ENCODE measurements at regions not wholly inside any gene's neighbourhood (a gene's known extent, or its start where the extent isn't known, plus 50 kb on each side); places are given as distances from the start of the nearest gene placed in this dataset.
"Not testable (repeated sequence)": the region's sequence is repeated elsewhere in the genome, so short reads cannot be mapped to it uniquely, and the experiment has no call there.

DNA sequence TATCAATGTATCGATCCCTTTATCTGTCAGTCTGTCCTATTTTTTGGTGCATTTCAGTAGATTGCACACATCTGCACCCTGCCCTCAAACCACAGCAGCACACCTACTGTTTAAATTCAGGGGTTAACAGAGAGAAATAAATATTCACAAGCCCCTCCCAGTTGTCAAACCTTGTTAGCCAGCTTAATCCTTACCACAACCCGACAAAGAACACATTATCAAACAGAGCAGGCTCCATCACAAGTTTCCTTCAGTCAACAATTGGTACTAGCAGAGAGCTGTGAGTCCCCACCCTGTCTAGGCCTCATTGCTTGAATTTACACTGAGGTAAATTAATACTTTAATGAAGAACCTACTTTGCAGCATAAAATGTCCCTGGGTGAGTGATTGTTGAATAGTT lies 249.8 kb downstream of the FNDC1 start:
- no peak for ATAC-seq
- H3K9me3 ChIP-seq: peaks cover 7% of the 10 kb centered on the region

GRCh38 chr6:159416891-159417560 lies 247.8 kb downstream of the FNDC1 start:
- TF ChIP-seq, protein P1, sequence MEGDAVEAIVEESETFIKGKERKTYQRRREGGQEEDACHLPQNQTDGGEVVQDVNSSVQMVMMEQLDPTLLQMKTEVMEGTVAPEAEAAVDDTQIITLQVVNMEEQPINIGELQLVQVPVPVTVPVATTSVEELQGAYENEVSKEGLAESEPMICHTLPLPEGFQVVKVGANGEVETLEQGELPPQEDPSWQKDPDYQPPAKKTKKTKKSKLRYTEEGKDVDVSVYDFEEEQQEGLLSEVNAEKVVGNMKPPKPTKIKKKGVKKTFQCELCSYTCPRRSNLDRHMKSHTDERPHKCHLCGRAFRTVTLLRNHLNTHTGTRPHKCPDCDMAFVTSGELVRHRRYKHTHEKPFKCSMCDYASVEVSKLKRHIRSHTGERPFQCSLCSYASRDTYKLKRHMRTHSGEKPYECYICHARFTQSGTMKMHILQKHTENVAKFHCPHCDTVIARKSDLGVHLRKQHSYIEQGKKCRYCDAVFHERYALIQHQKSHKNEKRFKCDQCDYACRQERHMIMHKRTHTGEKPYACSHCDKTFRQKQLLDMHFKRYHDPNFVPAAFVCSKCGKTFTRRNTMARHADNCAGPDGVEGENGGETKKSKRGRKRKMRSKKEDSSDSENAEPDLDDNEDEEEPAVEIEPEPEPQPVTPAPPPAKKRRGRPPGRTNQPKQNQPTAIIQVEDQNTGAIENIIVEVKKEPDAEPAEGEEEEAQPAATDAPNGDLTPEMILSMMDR (IDR thresholded peaks at IDR 0.05): no peak
- no peaks in the 10 kb centered on the region for H3K36me3 ChIP-seq
- intact Hi-C loops (cut with DNase I): no loop called here
- H3K4me1 ChIP-seq: no peaks in the 10 kb centered on the region
- no peak overlapping the region for H3K4me3 ChIP-seq
- ATAC-seq (no peak), DNase-seq (no peak)
- H3K9me3 ChIP-seq: peaks cover 7% of the 10 kb centered on the region
- H3K27me3 ChIP-seq: no peaks in the 10 kb centered on the region
- no peak overlapping the region for H3K27ac ChIP-seq

More for the DNA sequence above, 249.8 kb downstream of the FNDC1 start:
- TF ChIP-seq, protein P1 (IDR thresholded peaks at IDR 0.05): no peak
- Histone ChIP-seq H3K4me3 (no peak overlapping the region), H3K36me3 (no peaks in the 10 kb centered on the region), H3K27me3 (no peaks in the 10 kb centered on the region), H3K27ac (no peak overlapping the region), H3K4me1 (no peaks in the 10 kb centered on the region)
- intact Hi-C loops (cut with DNase I): no loop called here
- no peak for DNase-seq

- DNase-seq: no peak
- TF ChIP-seq, protein P1 (IDR thresholded peaks at IDR 0.05): no peak
- no peaks in the 10 kb centered on the region for H3K36me3 ChIP-seq
Observed at GRCh38 chr6:159415540-159415939, 246.3 kb downstream of the FNDC1 start.

GRCh38 chr6:159414711-159415110 lies 245.5 kb downstream of the FNDC1 start:
- TF ChIP-seq, protein P1 (IDR thresholded peaks at IDR 0.05): no peak
- no peak for DNase-seq
- H3K4me1 ChIP-seq: no peaks in the 10 kb centered on the region
- H3K36me3 ChIP-seq: no peaks in the 10 kb centered on the region
- peaks cover 7% of the 10 kb centered on the region for H3K9me3 ChIP-seq
- intact Hi-C loops (cut with DNase I): no loop called here
- H3K27ac ChIP-seq: no peak overlapping the region
- no peak overlapping the region for H3K4me3 ChIP-seq
- no peaks in the 10 kb centered on the region for H3K27me3 ChIP-seq
- ATAC-seq: no peak

More at GRCh38 chr6:159415540-159415939, 246.3 kb downstream of the FNDC1 start:
- Histone ChIP-seq H3K27ac (no peak overlapping the region), H3K4me3 (no peak overlapping the region), H3K4me1 (no peaks in the 10 kb centered on the region), H3K9me3 (peaks cover 7% of the 10 kb centered on the region), H3K27me3 (no peaks in the 10 kb centered on the region)
- intact Hi-C loops (cut with DNase I): no loop called here
- ATAC-seq: no peak

DNA sequence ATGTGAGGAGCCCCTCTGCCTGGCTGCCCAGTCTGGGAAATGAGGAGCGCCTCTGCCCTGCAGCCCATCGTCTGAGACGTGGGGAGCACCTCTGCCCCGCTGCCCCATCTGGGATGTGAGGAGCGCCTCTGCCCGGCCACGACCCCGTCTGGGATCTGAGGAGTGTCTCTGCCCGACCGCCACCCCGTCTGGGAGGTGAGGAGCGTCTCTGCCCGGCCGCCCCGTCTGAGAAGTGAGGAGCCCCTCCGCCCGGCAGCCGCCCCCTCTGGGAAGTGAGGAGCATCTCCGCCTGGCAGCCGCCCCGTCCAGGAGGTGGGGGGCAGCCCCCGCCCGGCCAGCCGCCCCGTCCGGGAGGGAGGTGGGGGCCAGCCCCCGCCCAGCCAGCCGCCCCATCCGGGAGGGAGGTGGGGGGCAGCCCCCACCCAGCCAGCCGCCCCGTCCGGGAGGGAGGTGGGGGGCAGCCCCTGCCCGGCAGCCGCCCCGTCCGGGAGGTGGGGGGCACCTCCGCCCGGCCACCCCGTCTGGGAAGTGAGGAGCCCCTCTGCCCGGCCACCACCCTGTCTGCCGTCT lies 238.1 kb downstream of the FNDC1 start:
- ATAC-seq; H3K36me3 ChIP-seq; H3K4me3 ChIP-seq; intact Hi-C loops (cut with DNase I); H3K27me3 ChIP-seq; H3K9me3 ChIP-seq; DNase-seq; H3K4me1 ChIP-seq; H3K27ac ChIP-seq: not testable (repeated sequence)

DNA sequence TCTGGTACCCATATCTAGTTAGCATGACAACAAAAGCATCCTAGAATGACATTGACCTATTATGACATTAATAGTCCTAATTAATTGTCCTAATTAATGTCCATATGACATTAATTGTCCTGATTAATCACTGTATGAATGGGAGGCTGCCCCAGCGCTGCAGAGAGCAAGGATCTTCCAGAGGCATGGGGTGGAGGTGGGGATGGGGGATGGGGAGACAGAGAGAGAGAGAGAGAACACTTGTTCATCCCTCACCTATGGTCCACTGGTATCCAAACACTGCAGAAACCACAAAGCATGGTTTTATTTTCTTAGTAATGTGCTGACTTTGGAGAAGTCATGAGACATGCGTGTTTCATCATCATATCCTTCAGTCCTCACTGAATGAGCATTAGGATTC lies 235.1 kb downstream of the FNDC1 start:
- TF ChIP-seq, protein P1 (IDR thresholded peaks at IDR 0.05): no peak
- no peak overlapping the region for H3K4me3 ChIP-seq
- H3K9me3 ChIP-seq: no peaks in the 10 kb centered on the region
- H3K27me3 ChIP-seq: no peaks in the 10 kb centered on the region
- no peak overlapping the region for H3K27ac ChIP-seq
- no peak for ATAC-seq
- H3K4me1 ChIP-seq: no peaks in the 10 kb centered on the region
- no peaks in the 10 kb centered on the region for H3K36me3 ChIP-seq
- no peak for DNase-seq
- intact Hi-C loops (cut with DNase I): no loop called here

Data from upper lobe of right lung (tissue), 1 donor.